HG03469 (cell line): ENCODE measurements at regions not wholly inside any gene's neighbourhood (a gene's known extent, or its start where the extent isn't known, plus 50 kb on each side); places are given as distances from the start of the nearest gene placed in this dataset.

Source experiments
- ATAC-seq: cut with Tn5 transposase; IDR thresholded peaks from one replicate; pipeline ENCODE4 v1.9.1; 2021; ENCODE audit warnings: mild to moderate bottlenecking, moderate library complexity, moderate number of reproducible peaks; ENCODE audit not compliant: unreplicated experiment

GRCh38 chr5:38101897-38102296, 156.5 kb upstream of the EGFLAM start:
- ATAC-seq: no peak

- ATAC-seq: no peak
Measured at GRCh38 chr5:38099205-38100168, 158.9 kb upstream of the EGFLAM start.

GRCh38 chr5:38094889-38095288, 163.5 kb upstream of the EGFLAM start:
- no peak for ATAC-seq

DNA sequence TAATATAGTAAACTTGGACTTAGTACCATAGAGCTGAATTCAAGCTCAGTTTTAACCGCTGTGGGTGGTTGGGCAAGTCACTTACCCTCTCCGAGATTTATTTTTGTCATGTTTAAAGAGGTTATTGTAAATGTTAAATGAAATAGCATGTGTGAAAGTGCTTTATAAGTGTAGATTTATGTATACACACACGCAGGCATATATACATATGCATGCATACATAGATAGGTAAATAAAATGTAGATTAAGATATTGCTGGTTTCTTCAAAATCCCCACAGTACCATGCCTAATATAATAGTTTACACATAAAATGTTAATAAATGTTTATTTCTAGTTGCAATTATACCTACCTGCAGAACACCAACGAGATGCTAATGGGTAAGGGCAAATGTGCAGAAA, 164.5 kb upstream of the EGFLAM start:
- no peak for ATAC-seq

DNA sequence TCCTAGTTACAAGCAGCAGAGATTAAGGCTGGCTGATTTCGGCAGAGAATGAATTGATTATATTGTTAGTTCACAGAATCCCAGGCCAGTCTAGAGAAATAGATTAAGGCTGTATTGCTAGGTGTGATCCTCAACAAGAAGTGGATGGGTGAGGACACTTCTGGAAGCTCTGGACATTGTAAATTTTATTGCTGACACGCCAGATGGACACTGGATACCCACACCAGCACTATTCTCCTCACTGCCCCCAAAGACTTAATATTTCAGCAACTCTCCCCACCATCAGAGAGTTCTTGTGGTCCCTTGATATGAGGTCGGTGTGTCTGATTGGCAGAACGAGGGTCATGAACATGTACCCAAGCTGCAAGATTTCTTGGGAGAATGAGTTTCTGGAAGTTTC, 171.6 kb upstream of the EGFLAM start:
- ATAC-seq: no peak

DNA sequence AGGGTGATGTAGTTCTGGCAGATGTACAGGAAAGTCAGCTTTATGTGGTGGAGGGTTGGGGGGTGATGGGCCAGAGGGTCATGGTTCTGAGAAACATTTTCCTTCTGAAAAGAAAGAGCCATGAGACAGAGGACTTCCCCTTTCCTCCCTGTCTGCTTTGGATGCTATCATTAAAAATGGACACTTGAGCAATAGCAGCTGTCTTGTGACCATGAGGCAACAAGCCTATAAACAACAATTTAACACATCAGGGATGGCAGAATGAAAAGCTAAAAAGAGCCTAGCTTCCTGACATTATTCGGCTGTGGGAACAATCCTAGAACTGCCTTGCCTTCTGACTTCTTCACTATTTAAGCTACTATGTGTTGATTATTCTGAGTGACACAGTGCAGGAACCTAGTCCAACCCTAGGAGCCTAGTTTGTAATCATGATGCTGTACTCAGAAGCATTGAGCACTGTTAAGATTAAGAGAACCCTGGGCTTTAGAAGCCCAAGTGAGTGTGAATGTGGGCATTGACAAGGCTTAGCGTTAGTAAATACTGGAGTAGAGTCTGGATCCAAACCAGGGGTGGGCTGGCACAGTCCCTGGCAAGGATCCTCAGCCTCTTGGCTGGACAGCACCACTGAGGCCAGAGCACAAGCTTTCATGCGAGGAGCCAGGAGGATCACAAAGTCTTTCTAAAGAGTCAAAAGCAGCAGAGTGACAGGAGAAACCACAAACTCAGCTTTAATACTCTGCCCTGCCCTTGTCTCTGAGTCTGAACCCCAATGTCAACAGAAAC, 178.5 kb upstream of the EGFLAM start:
- no peak for ATAC-seq

DNA sequence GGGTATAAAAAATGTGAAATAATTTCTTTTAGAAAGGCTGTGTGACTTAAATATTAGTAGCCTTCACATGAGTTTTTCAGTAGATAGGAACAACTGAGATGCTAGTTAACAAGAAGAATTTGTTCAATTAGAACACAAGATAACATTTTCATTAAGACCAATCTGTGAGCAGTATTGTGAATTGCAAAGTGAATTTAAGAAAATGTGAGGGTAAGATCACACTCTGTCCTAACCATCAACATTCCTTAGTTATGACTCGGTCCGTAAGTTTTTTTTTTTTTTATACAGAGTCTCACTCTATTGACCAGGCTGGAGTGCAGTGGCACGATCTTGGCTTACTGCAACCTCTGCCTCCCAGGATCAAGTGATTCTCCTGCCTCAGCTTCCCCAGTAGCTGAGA, 180.2 kb upstream of the EGFLAM start:
- ATAC-seq: no peak

DNA sequence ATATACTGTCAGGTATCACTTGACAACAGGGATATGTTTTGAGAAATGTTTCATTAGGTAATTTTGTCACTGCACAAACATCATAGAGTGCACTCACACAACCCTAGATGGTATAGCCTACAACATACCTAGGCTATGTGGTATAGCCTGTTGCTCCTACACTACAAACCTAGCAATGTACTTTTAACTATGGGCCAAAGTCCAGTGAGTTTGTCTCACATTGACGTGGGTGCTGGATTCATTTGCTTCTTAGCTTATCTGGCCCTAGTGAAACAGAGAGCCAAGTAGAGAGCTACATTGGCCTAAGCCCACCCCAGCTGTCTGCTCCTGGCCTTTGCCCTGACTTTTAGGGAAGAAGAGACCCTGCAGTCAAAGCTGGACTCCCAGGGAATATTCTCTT, 180.7 kb upstream of the EGFLAM start:
- ATAC-seq: no peak

- no peak for ATAC-seq
Measured at GRCh38 chr5:38071831-38072694, 186.3 kb upstream of the EGFLAM start.

GRCh38 chr5:38070304-38070950, 187.9 kb upstream of the EGFLAM start:
- no peak for ATAC-seq

DNA sequence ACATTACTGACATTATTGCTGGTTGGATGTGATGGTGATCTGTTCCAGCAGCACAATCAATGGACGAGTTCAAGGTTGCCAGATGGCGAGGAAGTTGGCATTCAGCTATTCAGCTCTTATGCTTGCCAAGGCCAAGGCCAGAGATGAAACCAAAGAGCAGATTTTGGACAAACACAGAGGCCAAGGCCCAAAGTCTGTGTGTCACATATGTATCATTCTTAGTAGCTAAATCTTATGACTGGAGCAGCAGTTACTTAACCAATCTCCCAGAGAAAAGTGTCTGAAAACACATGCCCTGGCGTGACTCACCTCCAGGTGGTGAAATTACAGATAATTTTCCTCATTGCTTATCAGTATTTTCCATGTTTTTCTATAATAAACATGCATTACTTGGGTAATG, 189.0 kb upstream of the EGFLAM start:
- ATAC-seq: no peak

DNA sequence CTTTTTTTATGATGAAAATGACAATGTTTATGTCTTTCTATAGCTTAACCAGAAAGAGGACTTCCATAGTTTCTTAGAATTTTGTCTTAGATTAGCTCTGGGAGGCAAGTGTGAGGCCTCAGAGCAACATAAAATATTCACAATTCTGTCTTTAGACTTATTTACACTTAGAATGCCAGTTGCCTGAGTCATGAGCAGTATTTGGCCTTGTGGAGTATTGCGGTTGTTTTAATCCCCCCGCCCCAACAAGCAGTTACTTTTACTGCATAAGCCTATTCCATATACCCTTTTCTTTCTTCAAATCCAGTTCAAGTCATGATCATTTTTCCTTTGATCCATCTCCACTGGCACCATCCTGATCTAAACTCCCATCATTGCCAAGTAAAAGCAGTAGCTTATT, 198.0 kb upstream of the EGFLAM start:
- ATAC-seq: no peak

DNA sequence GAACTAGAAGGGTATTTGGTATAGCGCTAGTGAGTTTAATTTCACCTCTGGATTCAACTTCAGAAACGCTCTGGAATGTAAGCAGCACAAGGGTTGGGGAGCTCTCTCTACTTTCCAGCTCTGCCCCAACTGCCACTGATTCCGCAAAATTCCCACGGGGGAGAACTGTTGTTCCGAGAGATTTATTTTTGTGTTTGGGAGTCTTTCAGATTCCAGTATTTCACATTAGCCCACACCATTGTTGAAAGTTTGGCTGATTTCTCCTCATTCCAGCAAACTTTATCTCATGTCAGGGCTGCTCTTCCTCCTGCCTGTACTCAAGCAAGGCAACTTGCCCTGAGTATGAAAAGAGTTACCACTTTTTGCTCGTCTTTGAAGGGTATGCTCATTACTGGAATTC, 198.5 kb upstream of the EGFLAM start:
- ATAC-seq: no peak

- ATAC-seq: no peak
Measured at GRCh38 chr5:38051711-38052511, 206.4 kb upstream of the EGFLAM start.

DNA sequence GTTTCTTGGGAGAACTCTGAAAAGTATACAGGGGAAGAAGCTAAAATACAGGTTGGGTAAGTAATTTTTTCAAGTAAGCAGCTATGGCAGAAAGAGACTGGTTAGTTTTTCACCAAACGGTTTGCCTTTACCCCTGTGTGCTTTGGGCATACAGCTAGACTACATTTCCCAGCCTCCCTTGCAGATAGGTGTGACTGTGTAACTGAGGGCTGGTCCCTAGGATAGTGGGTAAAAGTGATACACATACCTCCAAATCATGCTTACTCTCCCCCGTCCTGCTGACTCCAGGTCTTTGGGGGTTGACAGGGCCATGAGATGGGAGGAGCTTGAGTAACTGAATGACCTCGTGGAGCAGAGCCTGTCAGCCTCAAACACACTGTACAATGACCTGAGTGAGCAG, 208.6 kb upstream of the GDNF start:
- ATAC-seq: no peak

DNA sequence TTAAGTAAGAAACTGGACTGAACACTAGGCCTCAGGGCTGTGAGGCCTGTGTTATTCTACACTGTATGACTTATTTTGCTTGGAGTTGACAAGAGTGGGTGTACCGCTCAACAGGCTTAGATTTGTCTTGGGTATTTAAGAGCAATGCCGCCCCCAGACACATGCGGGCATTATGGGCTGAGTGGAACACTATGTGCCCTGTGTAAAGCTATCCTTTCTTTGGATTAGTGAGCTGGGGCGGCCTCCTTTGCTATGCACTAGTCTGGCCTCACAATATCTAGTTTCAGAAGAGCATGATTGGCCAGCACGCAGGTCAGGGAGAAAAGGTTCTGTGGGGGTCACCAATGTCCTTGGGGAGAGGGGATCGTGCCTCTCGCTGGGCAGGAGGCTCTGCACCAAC, 206.3 kb upstream of the GDNF start:
- no peak for ATAC-seq

GRCh38 chr5:38045446-38045845, 205.6 kb upstream of the GDNF start:
- no peak for ATAC-seq

- no peak for ATAC-seq
Measured at GRCh38 chr5:38039826-38040225, 200.0 kb upstream of the GDNF start.

DNA sequence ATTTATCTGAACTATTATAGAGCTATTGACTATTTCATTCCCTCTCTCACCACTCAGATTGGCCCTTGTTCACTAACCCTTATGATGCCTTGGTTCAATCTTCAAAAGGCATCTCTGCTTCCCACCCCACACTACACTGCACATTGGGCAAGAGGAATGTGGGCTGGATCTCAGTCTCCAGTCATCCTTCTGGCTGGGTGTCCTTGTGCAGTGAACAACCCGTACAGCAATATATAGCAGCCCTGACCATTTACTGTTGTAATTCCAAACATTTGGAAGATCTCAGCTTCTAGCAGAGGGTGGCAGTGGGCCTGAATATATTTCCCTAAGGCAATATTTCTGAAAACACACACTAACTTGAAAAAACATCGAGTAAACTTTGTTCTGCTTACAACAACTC, 199.2 kb upstream of the GDNF start:
- ATAC-seq: no peak

GRCh38 chr5:38036765-38037164, 196.9 kb upstream of the GDNF start:
- no peak for ATAC-seq
